IMR-90 (cell line): ENCODE measurements at regions not wholly inside any gene's neighbourhood (a gene's known extent, or its start where the extent isn't known, plus 50 kb on each side); places are given as distances from the start of the nearest gene placed in this dataset.

Experiments used
- CTCF ChIP-seq: conservative IDR thresholded peaks from 2 replicates; pipeline ENCODE4 v1.5.1; 2012; ENCODE audit warnings: mild to moderate bottlenecking, low read depth, low read length, improper control_type of control experiment
- MAFK ChIP-seq: IDR thresholded peaks from 2 replicates; pipeline ENCODE4 v1.6.1; 2012; ENCODE audit warnings: low read depth, low read length, improper control_type of control experiment
- MAZ ChIP-seq: IDR thresholded peaks from 2 replicates; pipeline ENCODE4 v1.6.1; 2012; ENCODE audit warnings: low read depth, mild to moderate bottlenecking, low read length, improper control_type of control experiment, moderate library complexity, borderline replicate concordance
- RCOR1 ChIP-seq: IDR thresholded peaks from 2 replicates; pipeline ENCODE4 v1.6.1; 2012; ENCODE audit warnings: mild to moderate bottlenecking, low read length, improper control_type of control experiment; ENCODE audit not compliant: insufficient replicate concordance

DNA sequence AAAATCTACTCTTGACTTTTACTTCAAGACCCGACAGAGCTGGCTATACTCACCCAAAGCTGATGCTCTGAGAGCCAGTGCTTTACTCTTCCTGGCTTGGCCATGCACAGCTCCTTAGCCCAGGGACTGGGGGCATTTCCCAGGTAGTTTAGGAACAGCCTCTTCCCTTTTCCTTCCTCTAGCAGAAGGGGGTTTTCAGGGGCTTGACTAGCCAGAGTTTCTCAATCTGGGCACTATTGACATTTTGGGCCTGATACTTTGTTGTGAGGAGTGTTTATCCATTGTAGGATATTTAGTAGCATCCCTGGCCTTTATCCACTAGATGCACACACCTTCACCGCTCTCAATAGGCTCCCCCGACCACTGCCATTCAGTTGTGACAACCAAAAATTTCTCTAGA lies 50.0 kb upstream of the RFX3 start:
- no peak for TF ChIP-seq CTCF
- TF ChIP-seq MAZ: no peak
- no peak for TF ChIP-seq RCOR1
- TF ChIP-seq MAFK: no peak
